GM19035 (cell line): ENCODE measurements at regions not wholly inside any gene's neighbourhood (a gene's known extent, or its start where the extent isn't known, plus 50 kb on each side); places are given as distances from the start of the nearest gene placed in this dataset.

ENCODE experiments used
- ATAC-seq: cut with Tn5 transposase; IDR thresholded peaks from one replicate; pipeline ENCODE4 v1.9.1; 2021; ENCODE audit not compliant: unreplicated experiment

DNA sequence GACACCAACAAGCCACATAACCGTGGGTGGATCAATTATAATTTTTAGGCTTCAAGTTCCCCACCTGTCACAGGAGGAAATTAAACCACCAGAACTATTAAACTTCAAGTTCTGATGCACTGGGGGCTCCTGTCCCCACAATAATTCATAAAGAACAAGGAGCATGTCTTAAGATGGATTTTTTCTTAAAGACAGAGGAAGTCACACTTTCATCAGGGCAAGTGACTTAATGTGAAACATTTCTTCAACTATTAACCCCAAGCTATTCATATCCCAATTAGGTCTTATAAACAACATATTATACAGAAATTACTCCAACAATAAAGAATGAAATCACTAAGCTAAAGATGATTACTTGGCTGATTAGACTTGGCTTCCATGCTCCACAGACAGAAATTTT, 292.5 kb downstream of the ETAA1 start:
- no peak for ATAC-seq

DNA sequence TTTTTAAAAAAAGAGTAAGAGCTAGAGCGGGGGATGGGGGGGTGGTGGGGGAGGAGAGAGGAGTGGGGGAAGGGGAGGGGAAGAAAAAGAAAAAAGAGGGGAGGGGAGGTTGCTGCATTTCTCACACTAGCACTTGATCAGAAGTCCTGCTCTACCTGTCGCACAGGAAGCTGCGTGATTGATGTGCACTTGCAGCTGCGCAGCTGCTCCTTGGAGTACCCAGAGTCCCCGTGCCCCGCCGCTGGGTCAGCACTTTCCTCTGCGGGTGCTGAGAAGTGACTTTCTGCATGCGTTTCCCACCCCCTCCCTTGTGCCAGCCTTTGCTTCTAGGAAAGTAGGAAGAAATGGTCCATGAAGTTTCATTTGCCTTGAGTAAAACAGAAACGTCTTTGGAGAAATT, 297.3 kb downstream of the ETAA1 start:
- no peak for ATAC-seq

DNA sequence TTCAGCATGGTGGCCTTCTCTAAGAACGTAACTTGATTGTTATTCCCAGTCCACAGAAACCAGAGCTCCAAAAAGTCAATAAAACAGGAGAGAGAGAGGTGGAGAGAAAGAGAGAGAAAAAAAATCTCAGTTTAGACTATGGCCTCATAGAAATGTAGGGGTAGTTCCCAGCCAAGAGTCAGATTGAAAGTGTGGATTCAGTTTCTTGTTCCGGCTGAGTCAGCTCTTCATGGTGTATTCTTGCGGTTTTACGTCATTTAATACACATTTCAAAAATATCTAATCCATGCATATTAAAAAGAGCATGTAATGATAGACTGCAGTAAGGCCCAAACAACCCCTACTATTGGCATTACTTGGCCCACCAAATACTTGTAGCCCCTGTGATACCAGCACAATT, 303.9 kb downstream of the ETAA1 start:
- ATAC-seq, result no peak

DNA sequence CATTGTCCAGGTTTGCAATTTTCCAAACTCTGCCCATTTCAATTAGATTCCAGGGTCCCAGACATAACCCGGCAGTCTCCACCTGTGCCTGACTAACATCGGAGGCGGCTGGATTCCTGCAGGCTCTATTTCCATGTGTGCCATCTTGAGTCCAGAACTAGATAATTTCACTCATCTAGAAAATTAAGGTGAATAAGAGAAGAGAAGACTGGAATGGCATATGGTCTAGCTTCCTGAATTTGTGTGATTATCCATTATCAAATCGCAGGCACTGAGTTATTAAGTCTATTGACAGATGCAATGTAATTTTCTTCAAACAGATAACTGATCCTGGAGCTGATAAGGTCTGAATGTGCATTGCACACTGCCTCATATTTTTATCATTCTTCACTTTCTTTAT, 305.2 kb downstream of the ETAA1 start:
- no peak for ATAC-seq

DNA sequence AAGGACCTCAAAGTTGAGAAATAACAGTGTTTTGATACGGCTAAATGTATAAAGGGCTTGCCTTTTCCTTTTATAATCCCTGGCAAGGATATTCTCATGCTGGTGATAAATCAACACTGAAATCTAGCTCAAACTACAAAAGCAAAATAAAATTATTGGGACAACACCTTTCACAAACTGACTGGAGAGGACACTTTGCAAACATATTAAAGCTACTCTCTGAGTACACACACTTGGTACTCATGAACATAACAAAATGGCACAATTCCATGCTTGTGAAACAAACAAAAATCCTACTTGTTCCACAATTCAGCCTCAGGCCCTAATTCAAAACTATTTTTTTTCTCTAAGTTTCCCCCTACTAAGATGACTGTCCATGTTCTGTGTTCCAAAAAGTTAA, 305.8 kb downstream of the ETAA1 start:
- ATAC-seq, result no peak

DNA sequence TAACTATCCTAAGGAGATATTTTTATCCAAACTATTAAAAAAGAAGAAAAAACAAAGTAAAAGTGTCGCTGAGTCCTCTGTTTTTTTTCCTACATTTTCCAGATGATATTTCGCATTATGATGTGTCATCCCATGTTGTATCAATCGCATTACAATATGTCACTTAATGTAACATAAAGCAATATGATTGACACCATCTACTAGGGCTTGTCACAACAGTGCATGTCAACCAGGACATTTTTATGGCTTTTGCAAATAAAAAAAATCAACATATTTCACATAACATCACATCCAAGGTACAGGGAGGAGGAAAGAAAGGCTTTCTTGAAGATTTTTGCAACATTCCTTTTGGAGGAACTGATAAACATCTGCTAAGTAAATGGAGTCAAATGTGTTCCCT, 308.9 kb downstream of the ETAA1 start:
- no peak for ATAC-seq

- ATAC-seq, result no peak
Measured at GRCh38 chr2:67707896-67708295, 310.8 kb downstream of the ETAA1 start.

DNA sequence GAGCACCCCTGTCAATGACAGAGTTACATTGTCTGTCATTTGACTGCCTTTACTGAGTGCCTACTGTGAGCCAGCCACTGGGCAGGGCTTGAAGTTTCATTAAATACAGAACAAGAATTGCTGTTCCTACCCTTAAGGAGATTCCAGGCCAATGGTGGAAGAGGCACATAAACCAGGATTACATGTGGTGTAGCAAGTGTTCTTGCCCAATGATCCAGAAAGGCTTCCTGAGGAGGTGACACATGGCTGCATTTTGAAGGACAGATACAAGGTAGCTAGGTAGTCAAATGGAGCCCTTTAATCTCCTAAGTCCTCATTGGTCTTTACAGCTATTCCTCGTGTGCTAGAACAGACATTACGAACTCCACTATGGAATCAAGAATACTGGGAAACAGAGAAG, 312.7 kb downstream of the ETAA1 start:
- ATAC-seq, result no peak

DNA sequence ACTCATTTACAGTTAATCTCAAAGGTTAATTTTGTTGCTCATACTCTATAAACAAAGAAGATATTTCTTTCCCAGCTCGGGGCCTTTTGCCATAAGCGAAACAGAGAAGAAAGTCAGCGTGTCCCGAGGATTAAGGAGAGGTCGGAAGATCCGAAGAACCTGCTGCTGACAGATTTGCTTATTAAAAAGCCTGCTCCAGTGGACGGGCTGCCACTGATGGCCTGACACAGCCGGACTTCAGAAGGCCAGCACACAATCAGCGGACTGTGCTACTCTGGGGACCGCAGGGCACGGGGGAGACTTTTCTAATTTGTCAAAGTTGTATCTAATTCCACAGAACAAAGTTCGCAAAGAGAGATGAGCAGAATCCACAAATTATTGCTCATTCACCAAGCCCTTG, 315.4 kb downstream of the ETAA1 start:
- ATAC-seq, result no peak

- no peak for ATAC-seq
Measured at GRCh38 chr2:67713376-67713775, 316.2 kb downstream of the ETAA1 start.

DNA sequence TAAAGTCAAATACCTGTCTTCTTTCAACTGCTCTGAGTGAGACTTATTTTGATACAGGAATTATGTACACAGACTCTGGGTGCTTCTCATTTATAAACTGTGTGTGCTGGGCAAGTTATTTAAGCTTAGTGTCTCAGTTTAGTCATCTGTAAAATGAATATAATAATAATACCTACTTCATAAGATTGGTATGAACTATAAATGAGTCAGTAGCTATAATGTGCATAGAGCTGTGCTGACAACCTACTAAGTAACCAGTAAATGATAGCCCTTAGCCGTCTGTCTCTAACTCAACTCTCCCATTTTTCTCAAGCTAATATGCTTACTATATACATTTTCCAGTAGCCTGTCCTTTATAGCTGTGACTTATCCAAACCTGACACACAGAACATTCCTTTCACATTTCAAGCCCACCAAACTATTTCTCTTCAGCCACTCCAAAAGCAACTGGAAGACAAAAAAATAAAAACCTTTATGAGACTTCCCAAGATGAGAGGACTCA, 319.8 kb downstream of the ETAA1 start:
- no peak for ATAC-seq

- no peak for ATAC-seq
Measured at GRCh38 chr2:67717692-67718091, 320.6 kb downstream of the ETAA1 start.

GRCh38 chr2:67719351-67719750, 322.2 kb downstream of the ETAA1 start:
- ATAC-seq, result no peak

DNA sequence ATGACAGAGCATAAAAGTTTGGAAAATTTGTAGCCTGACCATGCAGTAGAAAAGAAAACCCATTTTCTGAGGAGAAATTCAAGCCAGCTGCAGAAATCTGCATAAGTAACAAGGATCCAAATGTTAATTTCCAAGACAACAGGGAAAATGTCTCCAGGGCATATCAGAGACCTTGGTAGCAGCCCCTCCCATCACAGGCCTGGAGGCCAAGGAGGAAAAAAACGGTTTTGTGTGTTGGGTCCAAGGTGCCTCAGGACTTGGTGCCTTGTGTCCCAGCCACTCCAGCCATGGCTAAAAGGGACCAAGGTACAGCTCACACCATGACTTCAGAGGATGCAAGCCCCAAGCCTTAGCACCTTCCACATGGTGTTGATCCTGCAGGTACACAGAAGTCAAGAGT, 324.4 kb downstream of the ETAA1 start:
- no peak for ATAC-seq

- ATAC-seq, result no peak
Measured at GRCh38 chr2:67724261-67724660, 327.1 kb downstream of the ETAA1 start.

DNA sequence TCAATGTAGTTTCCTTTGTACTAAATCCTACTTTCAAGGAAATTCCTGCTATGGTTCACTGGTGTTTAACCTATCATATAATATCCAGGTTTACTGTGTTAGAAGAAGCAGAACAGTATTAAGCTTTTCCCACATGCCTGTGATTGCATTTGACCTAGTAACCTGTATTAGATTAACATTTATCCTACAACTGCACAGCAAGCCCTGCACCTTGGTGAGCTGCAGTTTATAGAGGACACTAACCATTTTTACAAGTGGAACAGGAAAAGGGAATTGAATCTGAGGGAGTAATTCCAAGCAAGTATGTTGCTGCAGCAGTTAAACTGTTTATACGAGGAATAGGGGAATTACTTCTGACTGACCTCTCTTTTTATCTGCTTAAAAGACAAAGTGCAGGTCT, 328.6 kb downstream of the ETAA1 start:
- no peak for ATAC-seq

GRCh38 chr2:67726416-67726815, 329.3 kb downstream of the ETAA1 start:
- ATAC-seq, result no peak

DNA sequence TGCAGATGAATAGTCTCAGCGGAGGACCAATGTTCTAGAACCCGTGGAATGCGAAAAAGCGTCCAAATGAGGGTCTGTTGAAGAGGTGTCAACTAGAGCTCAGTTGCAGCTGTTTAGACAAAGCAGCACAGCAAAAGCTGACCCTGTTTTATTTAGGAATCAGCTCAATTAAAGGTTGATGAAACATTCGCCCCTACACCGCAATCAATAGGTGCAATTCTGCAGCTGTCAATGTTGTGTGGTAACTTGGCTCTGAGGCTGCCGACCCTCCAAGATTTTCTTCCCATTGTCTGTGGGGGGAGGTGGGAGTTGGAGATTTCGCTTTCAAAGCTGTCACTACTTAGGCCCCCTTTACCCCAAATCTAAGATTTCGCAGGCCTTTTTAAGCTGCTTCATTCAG, 330.0 kb downstream of the ETAA1 start:
- no peak for ATAC-seq

GRCh38 chr2:67727623-67728022, 330.5 kb downstream of the ETAA1 start:
- ATAC-seq, result no peak

GRCh38 chr2:67729474-67729873, 332.3 kb downstream of the ETAA1 start:
- ATAC-seq, result no peak

DNA sequence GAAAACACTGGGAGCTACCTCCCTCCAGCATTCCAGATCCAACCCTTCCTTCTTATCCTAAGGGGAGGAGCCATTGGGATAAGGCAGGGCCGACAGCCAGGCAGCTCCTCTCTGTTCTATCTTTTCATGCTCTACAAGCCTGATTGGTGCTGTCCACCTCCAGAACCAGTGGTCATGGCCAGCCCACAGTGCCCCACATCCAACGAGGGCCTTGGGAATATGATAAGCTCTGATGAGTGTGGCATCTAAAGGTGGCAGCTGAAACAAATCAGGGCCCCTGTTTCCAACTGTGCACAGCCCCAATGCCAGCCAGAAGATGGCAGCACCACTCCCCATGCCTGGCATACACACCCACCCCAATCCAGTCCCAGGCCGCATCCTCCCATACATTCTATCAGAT, 329.3 kb downstream of the C1D start:
- ATAC-seq, result no peak

GRCh38 chr2:67752199-67752598, 310.6 kb downstream of the C1D start:
- no peak for ATAC-seq

- ATAC-seq, result no peak
Measured at GRCh38 chr2:67752969-67753368, 309.8 kb downstream of the C1D start.
